IMR-90 (cell line): ENCODE measurements at regions not wholly inside any gene's neighbourhood (a gene's known extent, or its start where the extent isn't known, plus 50 kb on each side); places are given as distances from the start of the nearest gene placed in this dataset.

Experiments used
- ATAC-seq: fragments of 200-7000 bp; cut with Tn5 transposase; 2 replicates; pipeline ENCODE4 v1.9.1; 2020; ENCODE audit warnings: low read depth, mild to moderate bottlenecking, moderate library complexity
- BruUV-seq: library from RNA; stranded (reverse); fragments of 400-500 nt; replicated peaks from 2 replicates; lab custom pipeline; 2021; lab: Mats Ljungman, UMichigan
- CTCF ChIA-PET: fragments of 300-600 bp; formaldehyde crosslinking; extraction: SDS; loops from one replicate; lab custom pipeline; 2021; ENCODE audit warnings: antibody characterized with exemption; lab: Yijun Ruan, JAX
- POLR2A ChIA-PET: fragments of 300-600 bp; sonication (Branson Sonifier 250); formaldehyde crosslinking; loops from one replicate; lab custom pipeline; 2022; ENCODE audit warnings: antibody characterized with exemption; ENCODE audit not compliant: unreplicated experiment; lab: Charles Lee
- DNase-seq: peaks from one replicate; pipeline ENCODE4 v3.0.0; 2013
- H2AFZ ChIP-seq: replicated peaks from 2 replicates; pipeline ENCODE3; 2013; ENCODE audit warnings: low read length, mild to moderate bottlenecking; ENCODE audit not compliant: poor library complexity
- H2AK5ac ChIP-seq: 2 replicates; pipeline ENCODE4 v1.6.1; 2013; ENCODE audit warnings: low read depth, low read length, inconsistent platforms
- H2AK9ac ChIP-seq: replicated peaks from 2 replicates; pipeline ENCODE3; 2013; ENCODE audit warnings: mild to moderate bottlenecking, low read depth, low read length, moderate library complexity; ENCODE audit not compliant: poor library complexity
- H2BK120ac ChIP-seq: 2 replicates; pipeline ENCODE4 v1.6.1; 2013; ENCODE audit warnings: low read depth, low read length, inconsistent platforms
- H2BK15ac ChIP-seq: 3 replicates; pipeline ENCODE4 v1.6.1; 2013; ENCODE audit warnings: low read depth, low read length, inconsistent platforms
- H2BK20ac ChIP-seq: 2 replicates; pipeline ENCODE4 v1.6.1; 2013; ENCODE audit warnings: low read depth, mild to moderate bottlenecking, inconsistent platforms, low read length, moderate library complexity
- H2BK5ac ChIP-seq: 2 replicates; pipeline ENCODE4 v1.6.1; 2013; ENCODE audit warnings: mild to moderate bottlenecking, low read depth, low read length, inconsistent platforms; ENCODE audit not compliant: poor library complexity, severe bottlenecking
- H3K14ac ChIP-seq: replicated peaks from 2 replicates; pipeline ENCODE4 v1.6.1; 2013; ENCODE audit warnings: low read depth, low read length, inconsistent platforms
- H3K18ac ChIP-seq: 2 replicates; pipeline ENCODE4 v1.6.1; 2013; ENCODE audit warnings: low read depth, low read length, control low read depth
- H3K23ac ChIP-seq: 2 replicates; pipeline ENCODE4 v1.6.1; 2013; ENCODE audit warnings: low read depth, low read length, inconsistent platforms
- H3K27ac ChIP-seq: 2 replicates; pipeline ENCODE4 v1.5.1; 2013; ENCODE audit warnings: mild to moderate bottlenecking, control low read depth, low read length; ENCODE audit not compliant: insufficient read depth
- H3K27me3 ChIP-seq: 2 replicates; pipeline ENCODE4 v1.6.1; 2013; ENCODE audit warnings: low read length; ENCODE audit not compliant: control insufficient read depth, insufficient read depth
- H3K36me3 ChIP-seq: 2 replicates; pipeline ENCODE4 v1.6.1; 2013; ENCODE audit warnings: low read length, mixed read lengths; ENCODE audit not compliant: control insufficient read depth, insufficient read depth
- H3K4ac ChIP-seq: 2 replicates; pipeline ENCODE4 v1.6.1; 2013; ENCODE audit warnings: low read depth, low read length, inconsistent platforms
- H3K4me1 ChIP-seq: 2 replicates; pipeline ENCODE4 v1.6.1; 2013; ENCODE audit warnings: low read length, mixed read lengths; ENCODE audit not compliant: control insufficient read depth, insufficient read depth
- H3K4me2 ChIP-seq: 2 replicates; pipeline ENCODE4 v1.6.1; 2013; ENCODE audit warnings: low read depth, mild to moderate bottlenecking, control low read depth, low read length, moderate library complexity
- H3K4me3 ChIP-seq: 2 replicates; pipeline ENCODE4 v1.5.1; 2013; ENCODE audit warnings: low read depth, mild to moderate bottlenecking, control low read depth, low read length, moderate library complexity; ENCODE audit not compliant: insufficient read depth
- H3K56ac ChIP-seq: 2 replicates; pipeline ENCODE4 v1.6.1; 2013; ENCODE audit warnings: low read length, inconsistent platforms; ENCODE audit not compliant: insufficient read depth; ENCODE audit errors: extremely low read depth
- H3K79me1 ChIP-seq, 2 experiments: 2 replicates each; pipeline ENCODE4 v1.6.1; 2013; ENCODE audit warnings: low read length in 2 of 2, inconsistent platforms in 1 of 2, low read depth in 1 of 2
- H3K9ac ChIP-seq: 2 replicates; pipeline ENCODE4 v1.6.1; 2013; ENCODE audit warnings: low read depth, low read length, control low read depth
- H3K9me1 ChIP-seq: 2 replicates; pipeline ENCODE4 v1.6.1; 2013; ENCODE audit warnings: low read length, inconsistent platforms; ENCODE audit not compliant: insufficient read depth
- H3K9me3 ChIP-seq: 2 replicates; pipeline ENCODE4 v1.6.1; 2013; ENCODE audit warnings: low read length; ENCODE audit not compliant: control insufficient read depth, insufficient read depth
- H4K20me1 ChIP-seq: 2 replicates; pipeline ENCODE4 v1.6.1; 2013; ENCODE audit warnings: low read length, inconsistent platforms; ENCODE audit not compliant: insufficient read depth
- H4K5ac ChIP-seq: 2 replicates; pipeline ENCODE4 v1.6.1; 2013; ENCODE audit warnings: mild to moderate bottlenecking, low read depth, low read length, control low read depth
- H4K8ac ChIP-seq, 2 experiments: 2 replicates each; pipeline ENCODE4 v1.6.1; 2013; ENCODE audit warnings: low read depth in 2 of 2, low read length in 2 of 2, control low read depth in 1 of 2, inconsistent platforms in 1 of 2
- H4K91ac ChIP-seq: 2 replicates; pipeline ENCODE4 v1.6.1; 2013; ENCODE audit warnings: low read depth, low read length, inconsistent platforms; ENCODE audit not compliant: insufficient read depth
- CEBPB ChIP-seq: IDR thresholded peaks from 2 replicates; pipeline ENCODE4 v1.6.1; 2012; ENCODE audit warnings: low read depth, low read length, improper control_type of control experiment
- CHD1 ChIP-seq: IDR thresholded peaks from 2 replicates; pipeline ENCODE4 v1.6.1; 2012; ENCODE audit warnings: low read depth, low read length, improper control_type of control experiment
- MAFK ChIP-seq: IDR thresholded peaks from 2 replicates; pipeline ENCODE4 v1.6.1; 2012; ENCODE audit warnings: low read depth, low read length, improper control_type of control experiment
- MAZ ChIP-seq: IDR thresholded peaks from 2 replicates; pipeline ENCODE4 v1.6.1; 2012; ENCODE audit warnings: low read depth, mild to moderate bottlenecking, low read length, improper control_type of control experiment, moderate library complexity, borderline replicate concordance
- NFE2L2 ChIP-seq: fragments of 150-350 bp; IDR thresholded peaks from 2 replicates; pipeline ENCODE4 v1.6.1; 2016; ENCODE audit warnings: low read depth, mild to moderate bottlenecking, low read length
- POLR2A ChIP-seq: IDR thresholded peaks from 2 replicates; pipeline ENCODE4 v1.6.1; 2012; ENCODE audit warnings: mild to moderate bottlenecking, low read depth, low read length
- RAD21 ChIP-seq: IDR thresholded peaks from 2 replicates; pipeline ENCODE4 v1.6.1; 2012; ENCODE audit warnings: low read length, improper control_type of control experiment
- SMC3 ChIP-seq: fragments of 150-350 bp; IDR thresholded peaks from 2 replicates; pipeline ENCODE4 v1.6.1; 2016; ENCODE audit warnings: low read depth, mild to moderate bottlenecking, antibody characterized with exemption, low read length, moderate library complexity
- WGBS, 2 experiments: methylation state at CpG; one replicate each; pipeline versions ENCODE4 v1.1.5 to v1.1.7; 2013; ENCODE audit warnings: missing lambda C conversion rate in 2 of 2; ENCODE audit not compliant: insufficient read length in 1 of 2; ENCODE audit errors: extremely low coverage in 2 of 2; 5-methylcytosine and 5-hydroxymethylcytosine counted together
- dilution Hi-C: fragments of 300-500 bp; cut with HindIII; formaldehyde crosslinking; loops from one replicate; pipeline ENCODE4 v1.14.3; 2018; ENCODE audit warnings: low sequenced_read_pairs; ENCODE audit not compliant: unreplicated experiment
- in situ Hi-C: fragments of 300-500 bp; cut with MboI; formaldehyde crosslinking; loops from 3 replicates; pipeline ENCODE4 v1.14.3; 2019; ENCODE audit warnings: low sequenced_read_pairs, inconsistent platforms, mixed read lengths
- intact Hi-C: fragments of 100-400 bp; cut with micrococcal nuclease; formaldehyde crosslinking; loops from 2 replicates; pipeline ENCODE4 v1.10.0; 2022

GRCh38 chr6:166877906-166878305 lies 78.4 kb downstream of the RNASET2 start:
- Histone ChIP-seq H4K5ac (no peak overlapping the region), H3K4me2 (no peak overlapping the region), H3K9ac (no peak overlapping the region), H3K27ac (no peak overlapping the region), H3K4me1 (no peaks in the 10 kb centered on the region), H2BK15ac (no peak overlapping the region), H3K23ac (no peak overlapping the region), H3K14ac (no peak overlapping the region), H3K4me3 (no peak overlapping the region), H2BK20ac (no peak overlapping the region), H2AK9ac (no peak overlapping the region), H3K9me3 (no peaks in the 10 kb centered on the region), H3K27me3 (no peaks in the 10 kb centered on the region), H3K9me1 (no peaks in the 10 kb centered on the region), H3K18ac (no peak overlapping the region), H3K36me3 (no peaks in the 10 kb centered on the region), H3K4ac (no peak overlapping the region), H4K8ac (no peak overlapping the region), H2BK5ac (no peak overlapping the region), H2BK120ac (no peak overlapping the region), H3K79me1 (no peaks in the 10 kb centered on the region), H4K91ac (no peak overlapping the region), H4K20me1 (no peaks in the 10 kb centered on the region), H2AK5ac (no peak overlapping the region), H3K56ac (no peak overlapping the region), H2AFZ (no peak overlapping the region)
- ChIA-PET POLR2A (no interaction called here), CTCF (no interaction called here)
- intact Hi-C loops (no loop called here), dilution Hi-C loops (no loop called here), in situ Hi-C loops (no loop called here)
- BruUV-seq = no TSS peak
- no peak for TF ChIP-seq CEBPB
- no peak for TF ChIP-seq CHD1
- no peak for TF ChIP-seq SMC3
- no peak for TF ChIP-seq MAZ
- no peak for TF ChIP-seq POLR2A
- TF ChIP-seq MAFK = no peak
- no peak for TF ChIP-seq NFE2L2
- no peak for TF ChIP-seq RAD21
- no CpG with 5 or more reads among the region's 2 CpGs for WGBS, 2 experiments
- DNase-seq = no peak
- no peak for ATAC-seq
